Kidney epithelial cell (primary cell): ENCODE measurements at regions not wholly inside any gene's neighbourhood (a gene's known extent, or its start where the extent isn't known, plus 50 kb on each side); places are given as distances from the start of the nearest gene placed in this dataset.
"Not testable (repeated sequence)": the region's sequence is repeated elsewhere in the genome, so short reads cannot be mapped to it uniquely, and the experiment has no call there.

Experiments
- DNase-seq: peaks from one replicate; pipeline ENCODE4 v3.0.0-alpha.2; 2010; ENCODE audit warnings: low read depth
- H3K27me3 ChIP-seq: 2 replicates; pipeline ENCODE4 v1.6.0; 2011; ENCODE audit warnings: low read length; ENCODE audit not compliant: control insufficient read depth, insufficient read depth
- H3K36me3 ChIP-seq: 2 replicates; pipeline ENCODE4 v1.5.1; 2011; ENCODE audit warnings: low read length; ENCODE audit not compliant: control insufficient read depth, insufficient read depth
- H3K4me3 ChIP-seq: 2 replicates; pipeline ENCODE4 v1.5.1; 2011; ENCODE audit warnings: low read depth, mild to moderate bottlenecking, control low read depth, low read length
- TF ChIP-seq, protein P1 (sequence below): IDR thresholded peaks from 2 replicates; pipeline ENCODE4 v1.5.1; 2011; ENCODE audit warnings: mild to moderate bottlenecking, moderate library complexity, low read length, control low read depth, inconsistent platforms; ENCODE audit not compliant: insufficient read depth, poor library complexity, severe bottlenecking

DNA sequence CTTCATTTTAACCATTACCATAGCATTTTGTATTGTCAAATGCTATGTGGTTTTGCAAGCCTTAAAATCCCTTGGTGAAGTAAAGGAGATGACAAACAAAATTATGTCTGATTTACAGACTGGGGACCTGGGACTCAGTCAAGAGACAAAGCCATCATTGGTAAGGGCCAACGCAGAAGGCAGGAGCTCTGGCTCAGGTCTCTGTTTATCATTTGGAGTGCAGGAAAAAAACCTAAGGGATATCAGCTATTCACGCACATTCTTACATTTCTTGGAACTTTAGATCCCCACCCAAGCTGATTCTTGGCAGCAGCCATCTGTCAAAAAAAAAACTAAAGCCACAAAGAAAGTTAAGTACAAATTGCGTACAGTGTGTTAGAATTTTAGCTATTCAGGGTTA is 731.9 kb downstream of the STPG2 start:
- Histone ChIP-seq H3K36me3 (no peaks in the 10 kb centered on the region), H3K27me3 (no peaks in the 10 kb centered on the region), H3K4me3 (no peak overlapping the region)
- no peak for DNase-seq
- TF ChIP-seq, protein P1, sequence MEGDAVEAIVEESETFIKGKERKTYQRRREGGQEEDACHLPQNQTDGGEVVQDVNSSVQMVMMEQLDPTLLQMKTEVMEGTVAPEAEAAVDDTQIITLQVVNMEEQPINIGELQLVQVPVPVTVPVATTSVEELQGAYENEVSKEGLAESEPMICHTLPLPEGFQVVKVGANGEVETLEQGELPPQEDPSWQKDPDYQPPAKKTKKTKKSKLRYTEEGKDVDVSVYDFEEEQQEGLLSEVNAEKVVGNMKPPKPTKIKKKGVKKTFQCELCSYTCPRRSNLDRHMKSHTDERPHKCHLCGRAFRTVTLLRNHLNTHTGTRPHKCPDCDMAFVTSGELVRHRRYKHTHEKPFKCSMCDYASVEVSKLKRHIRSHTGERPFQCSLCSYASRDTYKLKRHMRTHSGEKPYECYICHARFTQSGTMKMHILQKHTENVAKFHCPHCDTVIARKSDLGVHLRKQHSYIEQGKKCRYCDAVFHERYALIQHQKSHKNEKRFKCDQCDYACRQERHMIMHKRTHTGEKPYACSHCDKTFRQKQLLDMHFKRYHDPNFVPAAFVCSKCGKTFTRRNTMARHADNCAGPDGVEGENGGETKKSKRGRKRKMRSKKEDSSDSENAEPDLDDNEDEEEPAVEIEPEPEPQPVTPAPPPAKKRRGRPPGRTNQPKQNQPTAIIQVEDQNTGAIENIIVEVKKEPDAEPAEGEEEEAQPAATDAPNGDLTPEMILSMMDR, result no peak

DNA sequence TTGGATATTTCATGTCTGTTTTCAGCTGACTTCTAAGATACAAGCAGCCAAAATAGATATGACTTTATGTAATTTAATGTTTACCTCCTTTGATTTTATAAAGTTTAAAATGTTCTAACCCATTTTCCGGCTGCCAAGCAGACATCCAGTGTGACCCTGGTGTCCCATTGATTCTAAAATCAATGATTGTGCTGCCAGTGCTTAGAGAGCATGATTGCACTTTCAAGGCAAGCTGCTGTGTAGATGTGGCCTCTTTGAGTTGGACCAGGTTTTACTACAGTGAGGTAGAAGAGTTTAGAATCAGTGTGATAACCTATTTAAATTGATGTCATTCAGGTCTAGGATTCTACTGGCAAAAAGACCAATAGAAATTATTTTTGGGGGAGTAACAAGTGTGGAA is 730.9 kb downstream of the STPG2 start:
- Histone ChIP-seq H3K36me3 (no peaks in the 10 kb centered on the region), H3K4me3 (no peak overlapping the region), H3K27me3 (no peaks in the 10 kb centered on the region)
- DNase-seq, result no peak
- TF ChIP-seq, protein P1, result no peak

DNA sequence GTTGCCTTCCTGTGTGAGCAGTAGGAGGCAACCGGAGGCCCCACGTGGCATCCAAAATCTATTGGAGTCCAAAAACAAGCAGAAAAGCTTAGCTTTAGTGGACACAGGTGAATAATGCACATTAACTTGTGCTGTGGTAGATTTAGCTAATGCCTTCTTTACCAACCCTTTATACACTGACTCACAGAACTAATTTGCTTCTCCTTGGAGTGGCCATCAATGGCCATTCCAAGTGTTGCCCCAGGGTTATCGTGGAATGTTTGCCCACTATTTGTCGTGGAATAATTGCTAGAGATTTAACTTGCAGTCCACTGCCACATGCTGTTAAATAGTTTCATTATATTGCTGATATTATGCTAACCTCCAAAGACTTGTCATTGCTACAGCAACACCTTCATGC is 729.1 kb downstream of the STPG2 start:
- TF ChIP-seq, protein P1, result no peak
- Histone ChIP-seq H3K4me3 (no peak overlapping the region), H3K36me3 (no peaks in the 10 kb centered on the region), H3K27me3 (no peaks in the 10 kb centered on the region)
- DNase-seq, result no peak

DNA sequence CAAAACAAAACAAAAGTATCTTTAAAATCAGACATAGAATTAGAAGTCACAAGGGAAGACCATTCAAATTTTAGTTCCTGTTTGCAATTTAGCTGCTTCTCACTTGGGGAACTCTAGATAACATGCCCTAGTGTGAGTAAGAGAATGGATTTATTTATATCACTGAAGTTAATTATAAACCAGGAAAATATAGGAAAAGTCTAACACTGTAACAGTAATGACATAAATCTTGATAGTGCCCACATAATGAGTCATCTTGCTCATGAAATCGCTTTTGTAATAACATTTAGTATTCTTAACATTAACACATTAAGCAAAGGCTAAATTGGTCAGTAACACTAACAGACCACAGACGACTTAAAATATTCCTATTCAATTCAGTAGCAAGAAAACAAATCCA is 710.7 kb downstream of the STPG2 start:
- Histone ChIP-seq H3K36me3 (no peaks in the 10 kb centered on the region), H3K27me3 (no peaks in the 10 kb centered on the region), H3K4me3 (no peak overlapping the region)
- TF ChIP-seq, protein P1, result no peak
- peak; percentile 10 for DNase-seq

DNA sequence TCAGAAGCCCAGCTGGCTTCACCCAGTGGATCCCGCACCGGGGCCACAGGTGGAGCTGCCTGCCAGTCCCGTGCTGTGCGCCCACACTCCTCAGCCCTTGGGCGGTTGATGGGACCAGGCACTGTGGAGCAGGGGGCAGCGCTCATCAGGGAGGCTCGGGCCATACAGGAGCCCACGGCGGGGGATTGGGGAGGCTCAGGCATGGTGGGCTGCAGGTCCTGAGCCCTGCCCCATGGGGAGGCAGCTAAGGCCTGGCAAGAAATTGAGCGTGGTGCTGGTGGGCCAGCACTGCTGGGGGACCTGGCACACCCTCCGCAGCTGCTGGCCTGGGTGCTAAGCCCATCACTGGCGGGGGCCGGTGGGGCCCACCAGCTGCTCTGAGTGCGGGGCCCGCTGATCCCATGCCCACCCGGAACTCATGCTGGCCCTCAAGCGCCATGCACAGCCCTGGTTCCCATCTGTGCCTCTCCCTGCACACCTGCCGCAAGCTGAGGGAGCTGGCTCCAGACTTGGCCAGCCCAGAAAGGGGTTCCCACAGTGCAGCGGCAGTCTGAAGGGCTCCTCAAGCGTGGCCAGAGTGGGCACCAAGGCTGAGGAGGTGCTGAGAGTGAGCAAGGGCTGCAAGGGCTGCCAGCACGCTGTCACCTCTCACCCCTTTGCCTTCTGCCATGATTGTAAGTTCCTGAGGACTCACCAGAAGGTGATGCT is 705.1 kb downstream of the STPG2 start:
- DNase-seq, H3K27me3 ChIP-seq, H3K36me3 ChIP-seq, H3K4me3 ChIP-seq: not testable (repeated sequence)

DNA sequence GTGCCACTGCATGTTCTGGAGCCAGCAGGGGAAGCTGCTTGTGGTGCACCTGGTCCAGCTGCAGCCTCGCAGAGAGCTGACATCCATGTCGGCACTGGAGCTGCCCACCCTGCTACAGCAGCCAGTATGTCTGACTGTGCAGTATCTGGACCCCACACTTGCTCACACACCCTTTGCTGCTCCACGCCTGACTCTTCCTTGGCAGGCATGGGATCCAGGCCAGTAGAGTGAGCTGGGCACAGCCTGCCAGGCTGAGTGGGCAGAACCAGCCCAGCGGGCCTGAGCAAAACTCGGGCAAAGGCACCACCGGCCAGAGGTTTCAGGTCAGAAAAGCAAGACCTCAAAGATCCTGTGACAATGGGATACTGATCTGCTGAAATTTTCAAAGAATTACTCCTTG is 690.1 kb downstream of the STPG2 start:
- H3K36me3 ChIP-seq, result no peaks in the 10 kb centered on the region
- TF ChIP-seq, protein P1, result no peak
- H3K4me3 ChIP-seq, result no peak overlapping the region
- H3K27me3 ChIP-seq, result no peaks in the 10 kb centered on the region
- DNase-seq, result no peak
